Smooth muscle cell of the brain vasculature (primary cell): ENCODE measurements at regions not wholly inside any gene's neighbourhood (a gene's known extent, or its start where the extent isn't known, plus 50 kb on each side); places are given as distances from the start of the nearest gene placed in this dataset.

Experiments used
- DNase-seq: peaks from one replicate; pipeline ENCODE4 v3.0.0-alpha.2; 2012; ENCODE audit warnings: low read depth, low spot score

DNA sequence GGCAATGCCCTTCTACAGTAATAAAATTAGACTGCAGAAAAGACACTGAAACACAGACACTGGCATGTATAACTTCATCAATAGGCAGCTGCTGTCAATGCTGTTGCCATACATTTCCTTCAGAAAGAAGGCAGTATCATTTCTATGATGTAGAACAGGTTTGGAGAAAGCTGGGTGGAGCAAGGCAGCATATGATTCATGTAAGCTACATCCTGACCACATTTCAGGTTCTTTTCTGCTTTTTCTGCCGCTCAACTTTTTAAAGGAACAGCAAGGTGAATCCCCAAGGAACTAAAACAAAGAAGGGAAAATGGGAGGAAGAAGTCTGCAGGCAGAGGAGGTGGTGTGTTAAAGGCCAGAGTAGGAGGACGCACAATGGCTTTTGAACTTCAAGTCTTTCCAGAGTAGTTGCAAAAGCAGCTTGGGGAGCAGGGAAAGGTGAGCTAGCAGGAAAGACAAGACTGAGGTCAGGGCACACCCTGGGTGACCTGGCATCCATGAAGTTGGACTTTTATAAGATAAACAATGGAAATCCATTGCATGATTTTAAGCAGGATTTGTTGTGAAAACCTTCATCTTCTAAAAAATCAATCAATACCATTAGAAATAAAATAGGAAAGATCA lies 142.1 kb downstream of the MED10 start:
- DNase-seq = no peak

DNA sequence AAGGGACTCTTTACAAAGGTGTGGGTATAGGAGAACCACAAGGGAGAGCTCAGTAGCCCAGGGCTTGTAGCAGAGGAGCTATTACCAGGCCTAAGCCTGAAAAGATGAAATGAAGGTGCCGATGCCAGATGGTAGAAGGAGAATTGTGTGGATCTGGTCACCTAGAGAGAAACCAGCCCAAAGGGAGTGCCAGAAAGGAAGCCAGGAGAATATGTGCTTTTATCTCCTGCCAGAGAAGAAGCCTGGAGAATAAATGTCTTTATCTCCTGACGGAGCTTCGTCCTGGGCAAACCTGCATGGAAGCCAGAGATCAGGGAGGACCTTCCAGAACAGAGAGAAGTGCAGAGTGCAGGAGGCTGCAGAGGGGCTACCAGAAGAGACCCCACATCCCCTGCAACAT lies 142.6 kb downstream of the MED10 start:
- no peak for DNase-seq

DNA sequence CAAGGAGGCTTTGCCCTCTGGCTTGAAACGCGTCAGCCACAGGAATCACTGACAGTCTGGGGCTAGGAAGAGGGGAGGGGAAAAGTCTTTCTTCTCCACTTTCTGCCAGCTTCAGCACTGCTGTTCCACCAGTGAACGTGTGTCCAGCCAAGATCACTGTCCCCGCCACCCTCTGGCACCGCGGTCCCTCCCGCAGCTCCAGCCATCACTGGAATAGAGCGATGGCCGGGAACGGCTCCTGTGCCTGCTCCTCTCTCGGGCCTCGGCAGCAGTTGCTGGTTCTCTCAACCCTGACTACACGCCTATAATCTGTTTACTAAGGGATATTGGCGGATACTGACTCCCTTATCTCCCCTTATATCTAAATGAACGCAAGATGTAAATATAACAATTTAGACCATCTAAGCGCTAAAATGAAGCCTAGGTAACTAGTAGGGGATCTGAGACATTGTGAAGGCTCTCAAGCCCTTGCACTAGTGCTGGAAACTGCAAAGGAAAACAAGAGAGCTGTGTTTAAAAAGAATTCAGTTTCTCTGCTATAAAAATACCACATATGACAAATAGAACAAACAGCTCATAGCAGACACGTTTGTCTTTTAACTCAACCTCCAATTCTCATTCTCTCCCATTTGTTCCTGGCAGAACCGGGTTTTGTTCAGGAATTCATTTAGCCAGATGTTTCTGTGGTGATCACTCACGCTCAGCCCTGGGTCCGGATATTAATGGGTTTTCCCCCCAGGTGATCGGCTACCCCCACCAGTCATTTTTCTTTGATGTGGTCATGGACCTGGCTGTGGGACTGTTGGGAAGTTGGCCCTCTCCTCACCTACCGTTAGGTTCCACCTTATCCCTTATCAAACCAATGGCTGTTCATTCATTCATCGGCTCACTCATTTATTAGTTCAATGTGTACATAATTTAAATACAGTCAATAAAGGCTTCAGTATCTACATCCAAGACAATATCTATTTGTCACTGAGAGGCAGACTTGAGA lies 149.8 kb downstream of the MED10 start:
- no peak for DNase-seq

DNA sequence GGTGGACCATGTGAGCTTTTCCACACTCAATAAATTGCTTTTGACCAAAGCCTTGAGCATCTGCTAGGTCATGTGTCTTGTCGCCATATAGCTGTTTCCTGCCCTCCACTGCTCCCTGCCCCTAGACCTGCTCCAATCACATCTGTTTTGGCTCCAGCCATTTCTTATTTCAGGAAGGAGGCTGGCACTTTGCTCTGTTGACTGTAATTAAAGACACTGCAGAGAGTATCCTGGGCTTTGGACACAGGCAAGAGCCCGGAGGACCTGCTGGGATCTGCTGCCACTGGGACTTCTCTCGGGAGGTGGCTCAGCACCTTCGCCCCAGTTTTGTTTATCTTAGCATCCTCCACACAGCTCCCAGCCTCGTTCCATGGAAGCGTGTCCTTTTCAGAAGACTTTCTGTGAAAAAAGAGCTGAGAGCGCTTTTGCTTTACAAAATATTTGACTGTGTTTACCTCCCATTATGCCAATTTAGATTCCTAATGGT lies 153.2 kb downstream of the MED10 start:
- no peak for DNase-seq

DNA sequence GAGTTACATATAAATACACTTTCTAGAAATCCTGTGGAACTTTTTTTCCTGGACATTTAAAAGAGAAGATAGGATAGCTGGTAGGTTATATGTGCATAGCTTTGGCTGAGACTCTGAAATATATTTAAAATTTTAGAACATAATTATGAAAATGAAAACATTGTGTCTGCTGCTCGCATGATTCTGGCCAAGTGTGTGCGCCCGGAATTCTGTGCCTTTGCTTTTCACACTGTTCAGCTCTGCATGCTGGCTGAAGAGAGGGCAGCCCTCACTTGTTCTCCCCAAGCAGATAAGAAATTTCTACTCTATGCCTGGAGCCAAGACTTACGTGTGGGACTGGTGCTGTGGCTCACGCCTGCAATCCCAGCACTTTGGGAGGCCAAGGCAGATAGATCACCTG lies 153.9 kb downstream of the MED10 start:
- no peak for DNase-seq

DNA sequence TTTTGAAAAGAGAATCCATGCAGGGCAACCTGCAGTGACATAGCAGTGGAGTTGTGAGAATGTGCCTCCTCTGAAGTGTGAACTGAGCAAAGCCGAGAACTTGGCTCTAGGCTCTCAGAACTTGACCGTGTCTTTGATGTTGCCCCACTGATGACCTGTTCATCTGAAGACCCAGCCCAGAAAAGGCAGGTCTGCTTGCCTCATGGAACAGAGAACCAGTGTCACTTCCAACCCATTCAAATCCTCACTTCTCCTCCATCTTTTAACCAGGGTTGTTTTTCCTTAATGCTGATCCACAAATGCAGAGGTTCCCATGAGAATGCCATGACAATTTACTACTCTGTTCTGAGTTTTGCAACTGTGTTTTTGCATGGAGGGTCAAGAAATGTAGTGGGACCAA lies 155.4 kb downstream of the MED10 start:
- DNase-seq = no peak

DNA sequence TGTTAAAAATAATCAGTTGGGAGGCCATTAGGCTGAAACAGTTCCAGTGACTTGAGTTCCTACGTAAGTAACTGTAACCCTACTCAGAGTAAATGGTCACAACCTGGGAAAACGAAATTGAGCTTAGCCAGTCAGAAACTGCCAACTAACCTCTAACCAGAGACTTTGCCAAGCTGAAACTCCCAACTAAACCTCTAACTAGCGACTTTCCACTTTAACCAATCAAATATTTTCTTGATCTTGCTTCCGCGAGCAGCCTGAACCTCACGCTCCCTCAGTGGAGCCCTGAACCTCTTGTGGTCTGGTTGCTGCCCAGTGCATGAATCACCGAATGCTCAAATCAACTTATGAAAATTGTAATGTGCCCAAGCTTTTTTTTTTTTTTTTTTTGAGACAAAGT lies 156.2 kb downstream of the MED10 start:
- DNase-seq = no peak

DNA sequence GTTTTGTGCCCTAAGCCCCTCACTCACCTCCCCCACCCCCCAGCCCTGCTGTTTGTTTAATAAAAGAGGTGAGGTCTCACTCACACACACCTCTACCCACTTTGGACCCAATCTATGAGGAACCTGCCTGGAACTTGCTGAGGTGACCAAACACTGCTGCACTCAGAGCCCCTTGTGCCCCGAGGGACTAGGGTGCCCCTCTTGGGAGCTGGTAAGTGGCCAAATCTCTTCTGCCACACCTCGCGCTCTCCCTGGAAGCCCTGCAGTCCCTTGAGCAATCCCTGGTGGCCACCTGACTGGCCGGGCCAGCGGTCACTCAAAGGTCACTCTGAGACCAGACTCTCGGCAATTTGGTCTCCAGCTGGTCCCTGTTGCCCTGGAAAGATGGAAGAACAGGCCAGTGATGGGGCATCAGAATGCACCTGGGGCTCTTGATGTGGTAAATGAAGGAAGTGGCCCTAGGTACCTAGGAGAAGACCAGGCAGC lies 157.2 kb downstream of the MED10 start:
- DNase-seq = no peak

DNA sequence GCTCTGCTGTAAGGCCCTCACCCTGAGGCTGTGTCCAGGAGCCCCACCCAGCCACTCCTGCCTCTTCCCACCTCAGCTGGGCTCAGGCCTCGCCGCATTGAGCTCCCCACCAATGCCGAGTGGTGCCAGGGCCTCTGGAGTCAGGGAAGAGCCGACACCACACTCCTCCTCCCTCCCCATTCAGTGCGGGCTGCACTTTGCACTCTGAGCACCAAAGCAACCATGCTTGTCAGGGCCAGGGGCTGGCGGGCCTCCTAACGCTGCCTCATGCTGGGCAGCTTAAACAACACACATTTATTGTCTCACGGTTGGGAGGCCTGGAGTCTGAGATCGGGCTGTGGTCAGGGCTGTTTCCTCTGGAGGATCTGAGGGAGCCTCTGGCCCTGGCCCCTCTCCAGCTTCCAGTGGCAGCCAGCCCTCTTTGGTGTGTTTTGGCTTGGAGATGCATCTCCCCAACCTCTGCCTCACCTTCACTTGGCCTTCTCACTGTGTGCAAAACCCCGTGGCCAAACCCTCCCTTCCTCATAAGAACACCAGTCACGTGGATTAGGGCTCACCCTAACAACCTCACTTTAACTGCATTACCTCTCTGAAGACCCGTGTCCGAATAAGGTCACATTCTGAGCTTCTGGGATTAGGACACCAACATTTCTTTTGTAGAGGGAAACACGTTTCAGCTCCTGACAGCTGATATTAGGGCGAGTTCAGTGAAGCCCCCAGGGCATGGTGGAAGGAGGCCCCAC lies 157.8 kb downstream of the MED10 start:
- DNase-seq = no peak

DNA sequence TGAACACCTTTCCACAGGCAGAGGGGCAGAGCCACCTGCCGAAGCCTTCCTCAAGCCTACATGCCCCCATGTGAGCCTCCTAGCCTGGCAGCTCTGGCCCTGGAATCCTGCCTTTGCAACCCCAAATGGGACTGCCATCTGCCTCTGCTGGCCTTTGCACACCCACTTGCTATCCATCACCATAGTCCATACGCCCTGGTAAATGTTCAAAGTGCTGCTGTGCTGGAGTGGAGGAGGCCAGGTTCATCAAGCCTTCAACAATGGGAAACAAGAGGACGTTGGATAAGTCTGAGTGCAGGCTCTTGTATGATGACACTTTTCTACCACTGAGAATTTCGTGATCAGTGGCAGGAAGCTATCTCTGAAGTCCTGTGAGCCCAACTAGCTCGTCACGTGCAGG lies 159.8 kb downstream of the MED10 start:
- no peak for DNase-seq

DNA sequence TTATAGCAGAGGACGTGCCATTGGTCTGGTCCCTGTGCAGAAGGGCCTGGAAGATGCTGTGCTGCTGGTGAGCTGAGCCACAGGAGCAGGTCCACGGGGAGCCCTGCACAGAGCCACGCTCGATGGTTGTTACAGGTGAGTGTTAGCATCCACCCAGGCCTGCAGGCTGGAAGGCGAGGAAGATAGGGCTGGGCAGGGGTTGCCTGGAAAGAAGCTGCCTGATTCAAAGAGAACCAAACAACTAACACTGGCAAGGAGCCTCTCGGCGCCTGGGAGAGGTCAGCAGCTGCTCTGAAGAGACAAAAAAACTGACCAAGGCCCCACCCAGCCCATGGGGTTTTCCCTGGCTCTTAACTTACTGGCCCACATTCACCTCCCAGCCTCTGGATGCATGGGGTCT lies 160.2 kb downstream of the MED10 start:
- DNase-seq = no peak

DNA sequence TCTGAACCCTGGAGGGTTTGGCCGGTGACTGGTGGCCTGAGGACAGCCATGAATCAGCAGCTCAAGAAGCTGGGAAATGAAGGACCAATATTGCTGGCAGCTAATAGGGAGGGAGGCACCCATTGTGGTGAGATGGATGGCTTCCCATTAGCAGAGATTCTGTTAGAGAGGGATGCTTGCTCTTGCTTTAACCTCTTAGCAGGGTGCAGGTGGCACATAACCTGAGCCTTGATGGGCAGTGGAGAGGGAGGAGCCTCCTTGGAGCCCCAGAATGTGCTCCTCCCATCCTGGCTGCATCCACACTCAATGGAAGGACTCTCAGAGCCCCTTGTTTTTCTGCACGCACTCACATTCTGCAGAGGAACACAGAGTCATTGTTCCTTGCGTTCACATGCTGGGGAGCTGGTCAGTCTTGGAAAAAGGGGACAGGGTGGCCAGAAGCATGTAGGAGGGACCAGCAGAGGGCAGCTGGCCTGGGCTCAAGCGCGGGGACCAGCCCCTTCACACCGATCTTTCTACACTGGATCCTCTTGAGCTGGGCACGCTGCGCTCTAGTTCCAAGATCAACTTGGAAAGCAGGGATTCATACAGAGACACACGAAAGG lies 161.8 kb downstream of the MED10 start:
- DNase-seq = no peak

DNA sequence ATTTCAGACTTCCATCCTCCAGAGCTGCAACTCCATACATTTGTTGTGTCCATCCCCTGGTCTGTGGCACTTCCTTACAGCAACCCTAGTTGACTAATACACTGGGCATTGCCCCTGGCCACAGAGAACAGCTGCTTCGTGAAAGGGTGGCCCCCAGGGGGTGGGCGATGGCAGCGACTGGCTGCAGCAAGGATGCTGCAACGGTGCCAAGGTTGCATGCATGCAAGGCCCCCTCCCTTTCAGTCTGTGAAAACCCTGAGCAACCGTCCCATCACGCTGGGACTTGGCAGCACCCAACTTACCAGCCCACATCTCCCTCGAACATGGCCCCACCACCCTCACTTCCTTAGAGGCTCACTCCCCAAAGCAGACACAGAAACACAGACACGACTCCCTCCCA lies 162.5 kb downstream of the MED10 start:
- DNase-seq = no peak

DNA sequence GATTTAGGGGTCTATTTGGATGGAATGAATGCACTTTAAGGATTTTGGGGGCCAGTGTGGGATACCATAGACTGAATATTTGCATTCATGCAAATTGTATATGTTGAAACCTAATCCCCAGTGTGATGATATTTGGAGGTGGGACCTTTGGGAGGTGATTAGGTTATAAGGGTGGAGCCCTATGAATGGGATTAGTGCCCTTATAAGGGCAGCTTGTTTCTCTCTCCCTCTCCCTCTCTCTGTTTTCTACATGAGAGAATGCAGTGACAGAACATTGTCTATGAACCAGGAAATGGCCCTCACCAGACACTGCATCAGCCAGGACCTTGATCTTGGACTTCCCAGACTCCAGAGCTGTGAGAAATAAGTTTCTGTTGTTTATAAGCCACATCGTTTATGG lies 166.1 kb downstream of the MED10 start:
- DNase-seq = no peak

DNA sequence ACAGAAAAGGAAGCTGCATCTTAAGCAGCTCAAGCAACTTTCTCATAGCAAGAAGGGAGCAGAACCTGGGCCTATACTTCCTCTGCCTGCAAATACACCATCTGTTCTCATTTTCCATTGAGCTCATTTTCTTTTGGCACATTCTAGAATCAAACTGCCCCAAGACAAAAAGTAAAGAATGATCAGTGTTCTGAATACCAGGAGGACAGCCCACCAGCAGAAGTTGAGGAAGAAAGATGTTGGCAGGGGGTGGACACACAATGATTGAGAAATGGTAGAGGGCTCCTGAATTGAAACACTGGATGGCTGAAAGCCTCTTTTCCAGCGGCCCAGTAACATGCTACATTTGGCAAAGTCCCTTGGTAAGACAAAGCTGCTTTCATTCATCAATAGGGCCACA lies 171.8 kb downstream of the MED10 start:
- DNase-seq = no peak

DNA sequence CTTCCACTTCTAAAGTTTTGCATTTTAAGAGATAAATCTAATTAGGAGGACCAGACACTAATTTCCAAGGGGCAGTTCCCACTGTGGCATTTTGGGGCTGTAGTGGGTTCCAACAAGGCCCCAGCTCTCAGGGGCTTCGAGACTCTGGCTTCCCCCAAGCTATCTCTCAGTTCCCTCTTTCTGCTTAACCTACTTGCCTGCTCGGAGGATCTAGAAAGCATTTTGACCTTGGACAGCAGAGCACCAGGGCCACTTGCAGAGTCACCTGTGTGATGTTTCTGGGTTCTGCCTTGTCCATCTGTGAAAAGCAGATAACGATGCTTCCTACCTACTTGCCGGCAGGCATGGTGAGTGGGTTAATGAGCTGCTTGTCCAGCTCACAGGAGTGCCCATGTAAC lies 175.4 kb downstream of the MED10 start:
- no peak for DNase-seq

DNA sequence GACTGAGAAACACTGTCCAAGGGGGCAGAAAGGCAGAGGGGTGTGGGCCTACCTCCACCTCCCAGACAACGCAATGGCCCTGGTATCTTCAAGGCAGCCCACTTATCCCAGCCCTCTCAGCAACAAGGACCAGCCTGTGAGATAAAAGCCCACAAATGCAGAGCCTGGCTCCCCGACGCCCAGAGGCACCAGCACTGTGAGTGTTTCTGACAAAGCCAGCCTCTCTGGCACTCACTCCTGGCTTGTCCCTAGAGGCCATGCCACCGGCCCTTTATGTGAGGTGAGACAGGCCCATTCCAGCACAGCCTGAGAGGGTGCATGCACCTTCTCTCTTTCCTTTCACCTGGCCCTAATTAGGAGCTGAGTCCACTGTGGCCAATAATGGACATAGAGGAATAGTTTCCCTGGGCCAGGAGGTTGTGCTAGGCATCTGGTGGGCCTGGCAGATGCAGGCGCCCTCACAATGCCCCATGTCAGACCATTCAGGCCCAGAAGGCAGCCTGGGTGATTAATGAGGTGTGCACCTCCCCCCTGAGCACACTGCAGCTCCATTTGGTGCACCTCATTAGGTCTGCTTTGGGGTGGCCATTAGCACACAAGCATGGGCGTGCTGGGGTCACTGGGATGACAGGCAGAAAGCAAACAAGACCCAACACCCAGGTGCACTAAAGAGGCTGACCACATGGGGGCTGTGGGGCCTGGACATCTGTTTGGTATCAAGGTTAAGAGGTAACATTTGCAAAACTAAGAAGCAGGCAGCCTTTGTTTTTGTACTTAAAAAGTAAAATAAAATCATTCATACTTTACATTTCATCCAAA lies 176.0 kb downstream of the MED10 start:
- DNase-seq = no peak

DNA sequence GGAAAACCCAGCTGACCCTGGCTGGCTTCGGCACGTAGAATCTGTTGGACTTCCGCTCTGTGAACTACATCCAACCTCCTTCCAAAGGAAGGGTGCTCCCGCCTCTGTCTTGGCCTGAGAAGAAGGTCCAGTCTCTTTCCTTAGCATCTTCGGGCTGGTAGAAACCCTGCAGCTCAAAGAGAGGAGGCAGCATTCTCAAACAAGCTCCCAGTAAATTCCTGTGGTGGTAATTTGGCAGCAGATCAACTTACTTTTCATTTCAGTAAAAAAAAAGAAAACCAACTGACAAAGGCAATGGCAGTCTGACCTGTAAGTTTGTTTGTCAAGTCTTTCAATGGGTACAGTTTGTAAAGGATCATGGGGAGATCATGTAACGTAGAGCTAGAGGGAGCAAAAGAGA lies 176.7 kb downstream of the MED10 start:
- DNase-seq = no peak

DNA sequence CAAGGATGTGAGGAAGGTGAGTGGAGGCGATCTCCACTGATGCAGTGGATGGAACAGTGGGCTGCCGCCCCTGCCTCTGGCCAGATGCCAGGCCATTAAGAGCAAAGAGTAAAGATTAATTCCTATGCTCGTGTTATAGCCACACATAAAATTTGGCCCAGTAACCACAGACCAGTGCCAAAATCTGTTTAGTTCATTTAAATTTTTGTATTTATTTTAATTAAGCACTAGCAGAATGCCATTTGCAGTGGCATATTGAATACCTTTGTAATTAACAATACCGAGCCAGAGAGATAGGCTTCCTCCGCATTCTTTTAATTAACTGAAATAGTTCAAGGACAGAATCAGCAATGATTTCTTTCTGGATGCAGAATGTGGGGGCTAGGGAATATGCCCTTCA lies 179.8 kb downstream of the MED10 start:
- no peak for DNase-seq

DNA sequence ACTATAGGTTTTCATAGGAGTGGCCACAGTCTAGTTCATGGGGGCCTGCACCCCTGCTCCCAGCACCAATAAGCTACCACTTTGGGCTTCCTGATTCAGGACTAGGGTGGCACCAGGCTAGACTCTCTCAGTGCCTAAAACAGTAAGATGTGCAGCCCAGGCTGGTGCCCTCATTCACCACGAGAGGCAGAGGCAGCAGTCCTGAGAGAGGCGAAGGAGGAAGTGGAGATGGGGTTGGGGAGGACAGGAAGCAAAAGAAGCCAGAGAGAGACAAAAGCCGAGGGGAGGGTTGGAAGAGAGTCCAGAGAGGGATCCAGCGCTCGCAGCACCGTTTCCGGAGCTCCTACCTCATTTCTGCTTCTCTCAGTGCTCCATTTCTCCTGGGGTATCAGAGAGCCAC lies 180.9 kb downstream of the MED10 start:
- no peak for DNase-seq
